DMS153 treated with DMSO at 0.1 percent for 48 hours (cell line): ENCODE measurements at regions not wholly inside any gene's neighbourhood (a gene's known extent, or its start where the extent isn't known, plus 50 kb on each side); places are given as distances from the start of the nearest gene placed in this dataset.
"Not testable (repeated sequence)": the region's sequence is repeated elsewhere in the genome, so short reads cannot be mapped to it uniquely, and the experiment has no call there.

Experiments
- DNase-seq: peaks from one replicate; lab custom pipeline; 2025; ENCODE audit not compliant: unreplicated experiment; lab: John Stamatoyannopoulos, UW

DNA sequence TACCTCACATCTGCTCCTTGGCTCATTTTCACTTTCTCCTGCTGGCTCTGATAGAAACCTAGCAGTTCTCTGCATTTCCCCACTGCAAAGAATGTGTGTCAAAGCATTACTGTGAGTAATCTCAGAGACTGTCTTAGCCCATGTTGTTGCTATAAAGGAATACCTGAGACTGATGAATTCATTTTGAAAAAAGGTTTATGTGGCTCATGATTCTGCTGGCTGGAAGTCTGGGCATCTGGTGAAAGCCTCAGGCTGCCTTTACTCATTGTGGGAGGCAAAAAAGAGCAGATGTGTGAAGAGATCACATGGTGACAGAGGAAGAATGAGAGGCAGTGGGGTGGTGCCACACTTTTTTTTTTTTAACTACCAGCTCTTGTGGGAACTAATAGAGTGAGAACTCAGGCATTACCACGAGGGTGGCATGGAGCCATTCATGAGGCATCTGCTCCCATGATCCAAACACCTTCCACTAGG, 191.6 kb upstream of the CTNND2 start:
- no peak for DNase-seq

DNA sequence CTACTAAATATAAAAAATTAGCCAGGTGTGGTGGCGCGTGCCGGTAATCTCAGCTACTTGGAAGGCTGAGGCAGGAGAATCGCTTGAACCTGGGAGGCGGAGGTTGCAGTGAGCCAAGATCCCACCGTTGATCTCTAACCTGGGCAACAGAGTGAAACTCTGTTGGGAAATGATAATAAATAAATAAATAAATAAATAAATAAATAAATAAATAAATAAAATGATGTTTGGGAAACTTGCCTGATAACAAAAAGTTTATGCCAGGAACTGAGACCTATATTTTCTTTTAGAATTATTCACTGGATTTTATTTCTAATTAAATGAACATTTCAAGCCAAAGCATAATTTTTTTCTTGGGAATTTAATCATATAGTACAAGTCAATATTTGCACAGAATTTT, 189.3 kb upstream of the CTNND2 start:
- no peak for DNase-seq

GRCh38 chr5:12080761-12081160, 176.5 kb upstream of the CTNND2 start:
- DNase-seq = no peak

DNA sequence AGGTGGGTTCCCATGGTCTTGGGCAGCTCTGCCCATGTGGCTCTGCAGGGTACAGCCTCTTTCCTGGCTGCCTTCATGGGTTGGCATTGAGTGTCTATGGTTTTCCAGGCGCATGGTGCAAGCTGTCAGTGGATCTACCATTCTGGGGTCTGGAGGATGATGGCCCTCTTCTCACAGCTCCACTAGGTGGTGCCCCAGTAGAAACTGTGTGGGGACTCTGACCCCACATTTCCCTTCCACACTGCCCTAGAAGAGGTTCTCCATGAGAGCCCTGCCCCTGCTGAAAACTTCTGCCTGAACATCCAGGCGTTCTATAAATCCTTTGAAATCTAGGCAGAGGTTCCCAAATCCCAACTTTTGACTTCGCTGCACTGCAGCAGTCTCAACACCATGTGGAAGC, 174.0 kb upstream of the CTNND2 start:
- not testable (repeated sequence) for DNase-seq

DNA sequence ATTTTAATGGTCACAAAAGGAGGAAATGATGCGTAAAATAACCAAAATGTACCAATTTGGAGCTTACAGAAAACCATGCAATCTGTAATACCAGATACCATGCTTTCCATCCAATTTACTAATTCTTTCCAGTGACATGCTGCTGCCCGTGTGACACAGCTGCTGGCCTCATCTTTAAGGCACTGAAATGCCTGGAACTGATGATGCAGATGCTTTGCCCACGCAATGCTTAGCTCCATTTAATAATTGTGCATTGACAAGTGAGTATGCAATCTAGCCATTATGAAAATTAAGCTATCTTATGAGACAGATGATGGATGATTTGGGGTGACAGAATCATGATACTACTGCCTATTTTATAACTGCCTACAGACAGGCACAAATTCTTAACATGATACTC, 169.2 kb upstream of the CTNND2 start:
- DNase-seq = no peak

DNA sequence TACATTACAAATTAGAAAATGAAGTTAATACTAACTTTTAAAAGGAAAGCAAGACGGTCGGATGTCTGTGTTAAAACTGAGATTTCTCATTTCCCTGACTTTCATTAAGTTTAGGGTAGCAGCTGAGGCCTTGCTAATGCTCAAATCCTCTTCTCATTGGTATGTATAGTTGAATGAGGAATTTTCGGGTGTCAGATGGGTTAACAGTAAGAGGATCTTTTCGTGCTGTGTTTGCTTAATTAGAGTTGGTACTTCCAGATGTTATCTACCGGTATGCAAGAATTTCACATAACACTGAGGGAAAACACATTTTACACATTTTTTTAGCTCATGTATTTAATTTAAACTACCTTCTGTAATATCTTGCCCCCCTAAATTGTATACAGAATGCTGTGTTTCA, 168.2 kb upstream of the CTNND2 start:
- no peak for DNase-seq

- no peak for DNase-seq
Observed at GRCh38 chr5:12071455-12071854, 167.2 kb upstream of the CTNND2 start.

DNA sequence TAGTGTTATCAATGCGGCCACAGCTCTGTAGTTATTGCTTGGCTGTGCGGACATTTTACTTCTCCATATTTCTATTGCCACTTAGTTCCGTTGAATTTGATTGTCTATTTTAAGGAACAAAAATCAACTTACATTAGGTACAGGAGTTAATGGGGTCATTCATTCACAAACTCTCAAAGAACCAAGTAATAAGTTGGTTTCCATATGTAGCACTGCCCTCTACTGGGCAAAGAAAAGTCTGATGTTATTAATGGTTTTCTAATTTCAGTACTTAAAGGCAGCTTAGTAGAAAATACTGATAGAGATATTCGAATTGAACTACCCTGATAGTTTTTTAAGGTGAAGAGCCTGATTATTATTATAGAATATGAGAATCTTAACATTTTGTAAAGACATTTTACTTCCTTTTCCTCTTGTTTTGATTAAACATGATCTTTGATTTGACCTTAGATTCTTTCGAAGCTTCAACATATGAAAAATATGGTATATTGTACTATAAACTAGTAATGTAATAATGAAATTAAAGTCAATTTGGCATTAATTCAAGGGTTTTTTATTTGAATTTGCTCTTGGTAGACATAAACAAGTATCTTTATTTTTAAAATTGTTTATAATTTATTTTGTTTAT, 119.5 kb upstream of the CTNND2 start:
- peak; percentile 8 for DNase-seq

DNA sequence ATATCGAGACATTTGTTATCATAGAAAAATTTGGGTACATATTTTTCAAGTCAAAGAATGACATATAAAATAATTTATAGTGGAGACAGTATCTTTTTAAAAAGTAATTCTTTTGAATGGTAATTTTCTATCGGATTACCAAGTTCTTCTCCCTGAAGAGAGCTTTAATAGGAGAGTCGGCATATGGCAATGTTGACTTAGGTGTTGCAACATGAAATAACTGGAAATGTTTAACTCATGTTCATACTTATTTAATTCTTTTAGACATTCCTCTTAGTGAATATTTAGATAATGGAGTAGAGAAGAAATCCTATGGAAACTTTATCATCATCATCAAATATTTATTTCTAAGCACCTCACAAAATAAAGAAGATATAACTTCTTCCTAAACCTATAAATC, 118.2 kb upstream of the CTNND2 start:
- no peak for DNase-seq

DNA sequence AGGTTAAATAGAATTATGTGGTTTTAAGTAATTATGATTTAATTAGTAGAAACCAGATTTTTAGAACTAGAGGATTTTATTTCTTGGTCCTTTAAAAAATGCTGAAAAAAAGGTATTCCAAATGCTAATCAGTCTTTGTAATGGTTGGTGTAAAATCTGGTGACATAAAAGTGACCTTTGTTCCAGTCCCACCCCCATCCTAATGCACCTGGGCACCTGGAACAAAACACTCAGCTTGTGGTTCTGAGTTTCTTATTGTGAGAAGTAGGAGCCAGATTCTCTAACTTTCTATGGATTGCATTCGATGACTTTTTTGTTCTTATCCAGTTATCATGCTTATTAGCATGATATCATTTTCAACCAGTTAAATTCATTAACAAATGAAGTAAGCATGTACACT, 115.1 kb upstream of the CTNND2 start:
- no peak for DNase-seq

DNA sequence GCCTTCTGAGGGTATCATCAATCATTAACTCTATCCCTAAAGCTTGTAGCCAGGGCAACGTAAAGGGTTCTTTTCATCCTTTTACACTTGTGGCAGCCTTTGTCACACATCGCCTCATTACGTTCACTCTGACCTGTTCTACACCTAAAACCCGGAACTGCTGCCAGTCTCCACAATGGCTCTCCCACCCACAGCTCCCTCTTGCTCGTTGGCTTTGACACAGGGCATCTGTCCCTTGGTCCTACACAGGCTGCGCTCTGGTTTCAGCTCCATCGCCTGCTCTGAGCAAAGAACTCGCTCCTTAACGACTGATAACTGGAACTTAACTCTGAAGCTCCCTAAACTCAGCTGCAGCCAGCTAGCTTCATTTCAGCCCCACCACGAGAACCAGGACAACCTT, 112.8 kb upstream of the CTNND2 start:
- no peak for DNase-seq

- DNase-seq = no peak
Observed at GRCh38 chr5:12016159-12016746, 112.0 kb upstream of the CTNND2 start.

DNA sequence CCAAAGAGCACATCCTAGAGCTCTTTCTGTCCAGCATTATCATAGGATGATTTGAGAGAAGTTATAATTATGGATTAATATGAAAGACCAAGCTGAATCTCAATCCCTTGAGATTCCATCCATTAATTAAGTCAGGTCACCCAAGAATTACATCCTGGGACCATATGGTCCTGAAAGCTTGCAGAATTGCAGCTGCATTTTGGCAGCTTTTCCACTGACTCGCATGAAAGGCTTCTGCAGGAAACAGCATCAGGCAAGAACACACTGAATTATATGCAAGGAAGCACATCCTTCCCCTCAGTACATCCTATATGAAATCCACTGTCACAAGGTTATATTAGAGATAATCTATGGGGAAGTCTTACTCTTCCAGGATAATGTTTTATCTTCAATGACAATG, 109.1 kb upstream of the CTNND2 start:
- no peak for DNase-seq

GRCh38 chr5:12003680-12004079, 99.4 kb upstream of the CTNND2 start:
- no peak for DNase-seq

- no peak for DNase-seq
Observed at GRCh38 chr5:11998397-11998796, 94.2 kb upstream of the CTNND2 start.

GRCh38 chr5:11997942-11998341, 93.7 kb upstream of the CTNND2 start:
- no peak for DNase-seq

DNA sequence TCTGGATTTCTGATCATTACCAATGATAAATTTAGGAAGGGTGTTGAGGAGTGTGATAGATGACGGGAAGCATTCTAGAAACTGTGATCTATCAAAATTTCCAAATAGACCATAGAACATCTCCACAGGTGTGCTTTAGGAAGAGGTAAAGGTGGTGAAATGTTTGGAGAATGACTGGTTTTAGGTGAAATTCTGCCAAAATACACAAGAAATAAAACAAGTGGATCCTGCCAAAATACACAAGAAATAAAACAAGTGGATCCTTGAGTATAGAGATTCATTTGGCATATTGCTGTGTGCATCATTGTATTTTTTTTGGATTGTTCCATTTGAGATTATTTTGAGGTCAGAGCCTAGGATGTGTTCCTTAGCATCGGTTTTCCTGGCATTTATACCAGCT, 88.3 kb upstream of the CTNND2 start:
- DNase-seq = no peak

DNA sequence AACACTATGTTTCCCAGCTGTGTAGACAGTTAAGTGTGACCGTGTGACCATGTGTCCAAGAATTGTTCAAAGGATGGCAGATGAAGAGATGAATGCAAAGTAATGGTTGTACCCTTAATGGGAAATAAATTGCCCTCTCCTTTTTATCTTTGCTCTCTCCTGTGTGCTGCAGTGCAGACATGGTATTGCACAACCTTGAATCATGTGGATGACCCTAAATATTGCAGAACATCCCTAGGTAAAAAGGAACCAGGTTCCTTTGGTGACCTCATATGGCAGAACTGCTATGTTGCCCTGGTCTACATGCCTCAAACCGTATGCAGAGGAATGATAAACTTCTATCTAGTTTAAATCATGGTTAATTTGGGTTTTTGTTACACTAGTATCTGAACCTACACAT, 81.7 kb upstream of the CTNND2 start:
- DNase-seq = no peak

GRCh38 chr5:11984196-11984595, 80.0 kb upstream of the CTNND2 start:
- DNase-seq = no peak

DNA sequence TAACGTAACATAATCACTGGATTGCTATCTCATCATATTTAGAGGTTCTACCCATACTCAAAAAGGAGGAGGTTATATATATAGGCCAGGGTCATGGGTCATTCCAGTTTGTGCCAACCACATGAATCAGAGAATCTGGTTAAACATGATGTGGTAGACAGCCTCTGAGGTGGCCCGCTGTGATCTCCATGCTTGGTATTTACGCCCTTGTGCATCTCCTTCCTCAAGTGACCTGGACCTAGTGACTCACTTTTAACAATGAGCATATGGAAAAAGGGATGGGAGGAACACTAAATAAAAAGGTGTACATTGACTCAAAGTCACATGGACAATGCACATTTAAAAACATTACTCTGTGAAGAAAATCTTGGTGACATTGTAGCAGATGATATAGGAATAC, 77.7 kb upstream of the CTNND2 start:
- no peak for DNase-seq

DNA sequence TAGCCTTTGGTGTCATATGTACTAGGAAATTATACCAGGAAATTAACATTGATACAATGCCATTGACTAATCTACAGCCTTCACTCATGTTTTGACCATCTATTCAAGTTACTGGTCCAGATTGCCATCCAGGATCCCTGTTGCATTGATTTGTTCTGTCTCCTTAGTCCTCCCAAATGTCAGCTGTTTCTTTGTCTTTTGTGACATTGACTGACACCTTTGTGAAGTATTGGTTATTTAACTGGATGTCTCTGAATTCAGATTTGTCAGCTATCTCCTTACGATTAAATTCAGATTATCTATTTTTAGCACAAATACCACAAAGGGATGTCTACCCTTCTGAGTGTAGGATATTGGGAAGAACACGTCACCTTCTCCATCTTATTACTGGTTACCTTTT, 73.7 kb upstream of the CTNND2 start:
- no peak for DNase-seq

DNA sequence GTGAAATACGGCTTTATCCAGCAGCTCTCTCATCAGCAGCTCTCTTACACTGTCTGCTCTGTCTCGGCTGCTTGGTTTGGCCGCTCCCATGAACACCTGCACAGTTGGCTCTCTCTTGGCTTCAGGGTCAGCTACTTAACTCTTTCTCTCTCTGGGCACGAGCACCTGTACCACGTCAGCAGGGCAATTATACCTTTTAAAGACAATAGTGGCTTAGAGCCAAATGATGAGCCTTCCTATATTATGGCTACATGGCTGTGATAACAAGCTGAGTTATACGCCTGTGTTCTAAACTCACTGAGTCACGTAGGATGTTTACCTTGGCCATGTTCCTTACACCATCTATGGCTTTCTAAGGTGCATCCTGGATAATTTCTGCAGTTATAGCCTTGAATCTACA, 69.2 kb upstream of the CTNND2 start:
- no peak for DNase-seq

DNA sequence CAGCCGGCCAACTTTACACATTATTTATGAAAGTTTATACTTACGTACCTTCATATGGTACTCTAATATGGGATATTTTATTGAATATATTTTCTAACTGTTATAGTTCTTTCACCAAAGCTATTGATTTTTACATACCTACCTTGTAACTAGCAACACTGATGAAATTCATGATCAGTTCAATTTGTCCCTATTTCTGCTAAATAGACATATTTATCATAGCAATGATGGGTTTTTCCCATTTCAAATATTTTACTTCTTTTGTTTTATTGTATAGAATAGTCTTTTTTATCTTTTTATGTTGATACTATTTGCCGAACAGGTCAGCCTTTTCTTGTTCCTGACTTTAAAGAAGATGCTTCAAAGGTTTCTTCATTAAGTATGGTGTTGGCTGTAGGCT, 59.0 kb upstream of the CTNND2 start:
- DNase-seq = no peak
